ENCODE measurements at regions not wholly inside any gene's neighbourhood (a gene's known extent, or its start where the extent isn't known, plus 50 kb on each side); places are given as distances from the start of the nearest gene placed in this dataset.

GRCh38 chr1:98437011-98437410, 224.5 kb upstream of the SNX7 start:
- H3K4me3 ChIP-seq (ENCODE audit: low read depth, low read length): no peak overlapping the region
- no peak for TF ChIP-seq CTCF (IDR thresholded peaks at IDR 0.05; ENCODE audit: low read depth, low read length, missing control alignments)
- DNase-seq (ENCODE audit: low read depth): no peak

DNA sequence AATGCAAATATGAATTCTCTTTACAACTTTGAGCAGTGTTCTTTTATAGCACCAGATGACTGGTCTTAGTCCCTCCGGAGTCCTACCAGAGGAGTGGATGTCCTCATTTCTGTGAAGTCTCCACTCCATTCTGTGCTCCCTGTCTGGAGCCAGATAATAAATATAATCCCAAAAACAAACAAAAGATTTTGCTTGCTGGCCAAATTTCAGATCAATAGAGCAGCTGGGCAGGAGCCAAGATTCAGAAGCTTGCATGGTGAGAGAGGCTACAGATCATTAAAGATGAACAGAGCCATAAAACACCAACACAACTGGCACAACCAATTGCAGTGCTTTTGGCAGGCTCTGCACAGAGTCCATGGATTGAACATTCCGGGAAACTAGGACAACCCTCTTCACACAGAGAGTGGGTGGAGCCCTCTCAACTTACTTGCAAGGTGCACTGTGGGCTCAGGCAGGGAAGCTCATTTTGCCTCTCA, 231.5 kb upstream of the SNX7 start:
- no peak for DNase-seq (ENCODE audit: low read depth)
- no peak for TF ChIP-seq CTCF (IDR thresholded peaks at IDR 0.05; ENCODE audit: low read depth, low read length, missing control alignments)
- H3K4me3 ChIP-seq (ENCODE audit: low read depth, low read length): no peak overlapping the region

DNA sequence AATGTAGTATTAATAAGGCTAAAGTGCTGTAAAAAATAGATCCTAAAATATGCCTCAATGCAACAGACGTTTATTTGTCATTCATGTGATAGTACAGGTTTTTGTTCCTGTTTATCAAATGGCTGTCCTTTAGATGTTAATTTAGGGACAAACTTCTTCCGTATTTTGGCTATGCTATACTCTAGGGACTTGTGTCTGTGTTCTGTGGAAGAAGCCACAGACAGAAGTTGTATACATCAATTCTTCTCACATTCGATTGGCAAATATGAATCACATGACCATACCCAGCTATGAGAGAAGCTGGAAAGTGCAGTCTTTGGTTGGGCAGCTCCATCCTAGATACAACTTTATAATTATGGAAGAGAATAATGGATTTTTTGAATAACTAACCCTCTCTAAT, 232.7 kb upstream of the SNX7 start:
- no peak for TF ChIP-seq CTCF (IDR thresholded peaks at IDR 0.05; ENCODE audit: low read depth, low read length, missing control alignments)
- no peak for DNase-seq (ENCODE audit: low read depth)
- no peak overlapping the region for H3K4me3 ChIP-seq (ENCODE audit: low read depth, low read length)

- no peak overlapping the region for H3K4me3 ChIP-seq (ENCODE audit: low read depth, low read length)
- TF ChIP-seq CTCF (IDR thresholded peaks at IDR 0.05; ENCODE audit: low read depth, low read length, missing control alignments): no peak
- DNase-seq (ENCODE audit: low read depth): no peak
These were observed 233.9 kb upstream of the SNX7 start for GRCh38 chr1:98427664-98428063.

DNA sequence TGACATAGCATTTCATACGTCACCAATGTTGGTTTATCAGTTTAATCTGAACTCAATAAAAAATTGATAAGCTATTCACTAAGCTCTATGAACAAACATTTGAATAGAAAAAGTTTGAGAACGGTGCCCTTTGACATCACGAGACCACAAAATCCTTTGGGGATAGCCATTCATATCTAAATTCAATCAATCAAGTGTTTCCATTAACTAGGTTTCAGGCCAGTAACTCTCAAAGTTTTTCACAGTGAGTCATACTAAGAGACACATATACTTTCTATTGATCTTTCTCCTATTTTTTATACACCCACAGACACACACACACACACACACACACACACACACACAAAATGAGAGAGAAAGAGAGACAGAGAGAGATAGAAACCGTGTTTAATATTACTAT, 235.4 kb upstream of the SNX7 start:
- no peak for DNase-seq (ENCODE audit: low read depth)
- no peak overlapping the region for H3K4me3 ChIP-seq (ENCODE audit: low read depth, low read length)
- TF ChIP-seq CTCF (IDR thresholded peaks at IDR 0.05; ENCODE audit: low read depth, low read length, missing control alignments): no peak

DNA sequence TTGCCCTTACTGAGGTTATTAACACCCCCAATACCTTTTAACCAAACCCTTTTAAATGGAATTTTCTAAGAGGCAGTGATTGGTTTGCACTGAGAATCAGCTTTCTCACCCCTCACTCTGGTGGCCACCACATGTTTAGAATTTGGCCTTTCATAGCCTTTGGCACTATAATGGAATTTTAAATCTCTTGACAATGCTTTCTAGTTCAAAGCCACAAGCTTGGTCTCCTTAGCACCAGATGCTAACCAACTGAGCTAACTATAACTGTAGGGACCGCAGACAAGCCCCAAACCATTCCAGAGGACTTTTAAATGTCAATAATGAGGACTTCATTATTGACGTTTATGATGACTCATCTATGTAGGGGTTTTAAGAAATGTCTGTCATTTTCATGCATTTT, 238.7 kb upstream of the SNX7 start:
- no peak for DNase-seq (ENCODE audit: low read depth)
- no peak overlapping the region for H3K4me3 ChIP-seq (ENCODE audit: low read depth, low read length)
- TF ChIP-seq CTCF (IDR thresholded peaks at IDR 0.05; ENCODE audit: low read depth, low read length, missing control alignments): no peak

DNA sequence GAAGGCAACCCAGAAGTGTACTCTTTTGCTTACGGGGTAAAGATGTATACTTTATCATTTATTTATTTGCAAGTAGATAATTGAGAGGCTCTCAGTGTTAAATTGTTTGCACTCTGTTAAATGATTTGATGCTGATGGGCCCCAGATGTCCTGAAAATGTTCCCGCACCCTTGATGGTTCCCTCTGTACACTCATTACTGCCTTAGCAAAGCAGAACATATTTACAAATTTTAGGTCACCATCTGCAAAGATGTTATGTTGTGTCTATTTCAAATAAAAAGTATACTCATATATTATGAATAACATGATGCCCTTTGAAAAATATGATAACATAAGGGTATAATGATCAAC, 240.5 kb upstream of the SNX7 start:
- TF ChIP-seq CTCF (IDR thresholded peaks at IDR 0.05; ENCODE audit: low read depth, low read length, missing control alignments): no peak
- no peak overlapping the region for H3K4me3 ChIP-seq (ENCODE audit: low read depth, low read length)
- DNase-seq (ENCODE audit: low read depth): no peak

Data from GM12864 (cell line).